ENCODE measurements at regions not wholly inside any gene's neighbourhood (a gene's known extent, or its start where the extent isn't known, plus 50 kb on each side); places are given as distances from the start of the nearest gene placed in this dataset.
"Not testable (repeated sequence)": the region's sequence is repeated elsewhere in the genome, so short reads cannot be mapped to it uniquely, and the experiment has no call there.

DNA sequence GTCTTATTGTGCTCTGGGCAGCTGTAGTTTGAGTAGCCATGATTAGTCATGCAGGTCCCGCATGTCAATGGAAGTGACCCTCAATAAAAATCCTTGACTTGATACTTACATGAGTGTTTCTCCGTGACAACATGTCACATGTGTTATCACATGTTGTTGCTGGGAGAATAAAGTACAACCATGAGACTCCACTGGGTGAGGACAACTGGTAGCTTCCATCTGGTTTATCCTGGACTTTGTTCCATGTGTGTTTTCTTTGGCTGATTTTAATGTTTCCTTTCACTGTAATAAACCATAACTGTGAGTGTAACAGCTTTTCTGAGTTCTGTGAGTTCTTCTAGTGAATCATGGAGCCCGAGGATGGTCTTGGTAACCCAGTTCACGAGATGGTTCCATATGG is 63.1 kb upstream of the NDN start:
- H3K9me3 ChIP-seq (ENCODE audit: insufficient read depth, low read depth, low read length): peaks cover 49% of the 10 kb centered on the region
- no peak overlapping the region for H3K4me3 ChIP-seq (ENCODE audit: low read length)
- no peak overlapping the region for H3K9ac ChIP-seq (ENCODE audit: low read depth, low read length)
- H3K27ac ChIP-seq (ENCODE audit: low read depth, low read length): no peak overlapping the region
- no peaks in the 10 kb centered on the region for H3K27me3 ChIP-seq (ENCODE audit: insufficient read depth, low read length)
- no peaks in the 10 kb centered on the region for H3K4me1 ChIP-seq (ENCODE audit: insufficient read depth, low read length)
- H3K36me3 ChIP-seq (ENCODE audit: insufficient read depth, low read length): no peaks in the 10 kb centered on the region
- 90% methylated on average over 4 of the region's 4 CpGs for WGBS

DNA sequence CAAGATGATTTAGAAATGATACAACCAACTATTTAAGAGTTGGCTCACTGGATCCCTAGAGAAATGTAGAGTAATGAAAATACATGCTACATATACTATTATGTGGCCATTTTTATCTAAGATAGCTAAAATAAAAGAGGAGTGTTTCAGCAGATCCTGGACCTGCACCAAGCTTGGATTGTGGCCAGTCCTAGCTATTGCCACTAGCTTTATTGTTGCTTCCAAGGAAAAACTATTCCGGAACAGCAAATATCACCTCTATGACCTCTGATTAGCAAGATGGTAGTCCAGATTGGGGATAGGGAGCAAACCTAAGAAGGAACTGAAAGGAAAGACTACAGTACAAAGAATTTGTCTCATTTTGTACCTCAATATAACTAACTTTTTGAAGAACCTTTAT is 63.7 kb upstream of the NDN start:
- H3K27me3 ChIP-seq (ENCODE audit: insufficient read depth, low read length): no peaks in the 10 kb centered on the region
- no peak overlapping the region for H3K4me3 ChIP-seq (ENCODE audit: low read length)
- H3K36me3 ChIP-seq (ENCODE audit: insufficient read depth, low read length): no peaks in the 10 kb centered on the region
- no peaks in the 10 kb centered on the region for H3K4me1 ChIP-seq (ENCODE audit: insufficient read depth, low read length)
- H3K27ac ChIP-seq (ENCODE audit: low read depth, low read length): no peak overlapping the region
- 86% methylated on average over 1 of the region's 1 CpG for WGBS
- no peak overlapping the region for H3K9ac ChIP-seq (ENCODE audit: low read depth, low read length)
- H3K9me3 ChIP-seq (ENCODE audit: insufficient read depth, low read depth, low read length): peaks cover 48% of the 10 kb centered on the region

DNA sequence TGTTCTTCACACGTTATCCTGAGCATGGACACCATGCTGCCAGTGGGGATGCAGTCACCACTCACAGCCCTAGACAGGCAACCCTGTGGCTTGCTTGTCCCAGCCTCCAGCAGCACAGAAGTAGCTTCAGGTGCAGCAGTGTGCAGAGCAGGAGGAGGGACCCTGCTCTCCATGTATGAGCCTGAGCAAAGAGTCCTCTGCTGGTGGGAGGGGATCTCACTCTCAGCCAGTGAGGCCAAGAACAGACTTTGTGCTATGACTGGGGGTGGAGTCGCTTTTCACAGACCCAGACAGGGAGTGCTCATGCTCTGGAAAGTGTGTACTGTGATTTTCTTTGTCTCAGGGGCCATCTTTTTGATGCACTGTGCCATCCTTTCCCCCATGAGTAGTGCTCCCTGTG is 66.1 kb upstream of the NDN start:
- WGBS: 65% methylated on average over 2 of the region's 2 CpGs
- H3K27me3 ChIP-seq (ENCODE audit: insufficient read depth, low read length): no peaks in the 10 kb centered on the region
- H3K4me1 ChIP-seq (ENCODE audit: insufficient read depth, low read length): no peaks in the 10 kb centered on the region
- no peak overlapping the region for H3K9ac ChIP-seq (ENCODE audit: low read depth, low read length)
- no peak overlapping the region for H3K4me3 ChIP-seq (ENCODE audit: low read length)
- no peak overlapping the region for H3K27ac ChIP-seq (ENCODE audit: low read depth, low read length)
- H3K36me3 ChIP-seq (ENCODE audit: insufficient read depth, low read length): no peaks in the 10 kb centered on the region
- peaks cover 61% of the 10 kb centered on the region for H3K9me3 ChIP-seq (ENCODE audit: insufficient read depth, low read depth, low read length)

DNA sequence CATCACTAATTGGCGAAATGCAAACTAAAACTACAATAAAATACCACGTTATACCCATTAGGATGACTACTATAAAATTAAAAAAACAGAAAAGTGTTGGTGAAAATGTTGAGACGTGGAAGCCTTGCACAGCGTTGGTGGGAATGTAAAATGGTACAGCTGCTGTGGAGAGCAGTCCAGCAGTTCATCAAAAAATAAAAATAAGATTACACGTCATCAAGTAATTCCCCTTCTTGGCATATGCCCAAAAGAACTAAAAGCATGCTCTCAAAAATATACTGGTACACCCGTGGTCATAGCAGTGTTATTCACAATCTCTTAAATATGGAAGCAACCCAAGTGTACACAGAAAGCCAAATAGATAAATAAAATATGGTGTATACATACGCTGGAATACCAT is 71.8 kb upstream of the NDN start:
- Histone ChIP-seq H3K9me3 (ENCODE audit: insufficient read depth, low read depth, low read length) (peaks cover 53% of the 10 kb centered on the region), H3K4me3 (ENCODE audit: low read length) (no peak overlapping the region), H3K36me3 (ENCODE audit: insufficient read depth, low read length) (no peaks in the 10 kb centered on the region), H3K4me1 (ENCODE audit: insufficient read depth, low read length) (0 out of 2 replicates have a peak, but pooled peaks cover 6% of the 10 kb centered on the region), H3K9ac (ENCODE audit: low read depth, low read length) (no peak overlapping the region), H3K27me3 (ENCODE audit: insufficient read depth, low read length) (no peaks in the 10 kb centered on the region), H3K27ac (ENCODE audit: low read depth, low read length) (no peak overlapping the region)
- 73% methylated on average over 5 of the region's 7 CpGs for WGBS

DNA sequence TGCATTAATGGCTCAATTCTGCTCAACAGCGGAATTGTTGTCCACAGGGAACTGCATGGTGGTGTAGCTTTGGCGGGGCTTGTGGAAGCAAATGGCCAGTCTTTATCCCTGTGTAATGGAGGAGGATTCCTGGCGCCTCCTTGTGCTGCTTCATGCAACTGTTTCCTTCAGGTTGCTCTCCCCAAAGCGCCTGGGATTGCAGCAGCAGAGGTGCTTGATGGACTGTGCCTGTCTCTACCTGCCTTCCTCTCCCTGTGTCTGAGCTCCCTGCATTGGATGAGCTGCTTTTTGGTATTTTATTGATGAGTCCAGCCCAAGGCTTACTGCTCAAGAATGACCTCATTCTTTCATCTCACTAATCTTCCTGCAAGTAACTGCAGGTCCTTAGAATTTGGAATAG is 72.9 kb upstream of the NDN start:
- Histone ChIP-seq H3K9me3 (ENCODE audit: insufficient read depth, low read depth, low read length) (peaks cover 57% of the 10 kb centered on the region), H3K9ac (ENCODE audit: low read depth, low read length) (no peak overlapping the region)
- WGBS: 49% methylated on average over 4 of the region's 4 CpGs

DNA sequence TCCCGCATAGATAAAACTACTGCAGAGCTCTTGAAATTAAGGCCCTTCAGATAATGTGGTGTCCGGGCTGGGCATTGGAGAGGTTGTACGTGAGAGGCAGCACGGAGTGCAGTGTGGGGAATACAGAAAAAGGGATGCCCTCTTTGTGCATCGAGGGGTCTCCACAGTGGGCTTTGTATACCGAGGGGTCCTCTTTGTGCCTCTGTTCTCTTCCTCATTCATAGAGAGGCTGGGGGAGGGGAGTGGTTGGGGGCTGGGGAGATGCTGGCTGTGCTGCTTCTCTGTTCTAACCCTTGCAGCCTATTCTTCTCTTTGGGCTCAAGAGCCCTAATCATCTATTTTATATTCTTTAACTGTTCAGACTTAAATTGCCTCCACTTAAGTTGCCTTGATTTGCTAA is 74.3 kb upstream of the NDN start:
- Histone ChIP-seq H3K27me3 (ENCODE audit: insufficient read depth, low read length) (no peaks in the 10 kb centered on the region), H3K4me1 (ENCODE audit: insufficient read depth, low read length) (0 out of 2 replicates have a peak, but pooled peaks cover 6% of the 10 kb centered on the region), H3K36me3 (ENCODE audit: insufficient read depth, low read length) (no peaks in the 10 kb centered on the region), H3K9me3 (ENCODE audit: insufficient read depth, low read depth, low read length) (peaks cover 59% of the 10 kb centered on the region), H3K27ac (ENCODE audit: low read depth, low read length) (no peak overlapping the region), H3K9ac (ENCODE audit: low read depth, low read length) (no peak overlapping the region), H3K4me3 (ENCODE audit: low read length) (no peak overlapping the region)
- 74% methylated on average over 6 of the region's 6 CpGs for WGBS

More for the DNA sequence above, 72.9 kb upstream of the NDN start:
- H3K4me3 ChIP-seq (ENCODE audit: low read length): no peak overlapping the region
- 0 out of 2 replicates have a peak, but pooled peaks cover 6% of the 10 kb centered on the region for H3K4me1 ChIP-seq (ENCODE audit: insufficient read depth, low read length)
- H3K27me3 ChIP-seq (ENCODE audit: insufficient read depth, low read length): no peaks in the 10 kb centered on the region
- H3K36me3 ChIP-seq (ENCODE audit: insufficient read depth, low read length): no peaks in the 10 kb centered on the region
- no peak overlapping the region for H3K27ac ChIP-seq (ENCODE audit: low read depth, low read length)

DNA sequence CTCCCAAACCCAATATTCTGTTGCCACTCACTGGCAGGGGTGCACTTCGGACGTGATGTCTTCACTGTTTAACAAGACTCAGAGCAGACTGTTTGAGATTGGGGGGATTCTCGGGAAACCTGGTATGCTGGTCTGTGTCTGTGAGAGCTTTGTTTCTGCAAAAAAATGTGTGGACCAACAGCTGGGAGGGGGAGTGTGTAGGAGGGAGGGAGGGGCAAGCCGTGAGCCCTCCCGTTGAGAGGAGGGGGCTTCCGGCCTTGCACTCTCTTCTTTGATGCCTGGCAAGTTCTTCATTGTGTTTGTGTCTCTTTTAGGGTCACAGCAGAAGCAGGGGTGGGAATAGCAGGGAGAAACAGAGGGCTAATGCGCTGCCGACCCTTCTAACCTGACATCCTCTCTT is 74.9 kb upstream of the NDN start:
- Histone ChIP-seq H3K36me3 (ENCODE audit: insufficient read depth, low read length) (no peaks in the 10 kb centered on the region), H3K27me3 (ENCODE audit: insufficient read depth, low read length) (no peaks in the 10 kb centered on the region), H3K9me3 (ENCODE audit: insufficient read depth, low read depth, low read length) (peaks cover 61% of the 10 kb centered on the region), H3K9ac (ENCODE audit: low read depth, low read length) (no peak overlapping the region), H3K4me3 (ENCODE audit: low read length) (no peak overlapping the region), H3K27ac (ENCODE audit: low read depth, low read length) (no peak overlapping the region), H3K4me1 (ENCODE audit: insufficient read depth, low read length) (0 out of 2 replicates have a peak, but pooled peaks cover 6% of the 10 kb centered on the region)
- 73% methylated on average over 8 of the region's 8 CpGs for WGBS

DNA sequence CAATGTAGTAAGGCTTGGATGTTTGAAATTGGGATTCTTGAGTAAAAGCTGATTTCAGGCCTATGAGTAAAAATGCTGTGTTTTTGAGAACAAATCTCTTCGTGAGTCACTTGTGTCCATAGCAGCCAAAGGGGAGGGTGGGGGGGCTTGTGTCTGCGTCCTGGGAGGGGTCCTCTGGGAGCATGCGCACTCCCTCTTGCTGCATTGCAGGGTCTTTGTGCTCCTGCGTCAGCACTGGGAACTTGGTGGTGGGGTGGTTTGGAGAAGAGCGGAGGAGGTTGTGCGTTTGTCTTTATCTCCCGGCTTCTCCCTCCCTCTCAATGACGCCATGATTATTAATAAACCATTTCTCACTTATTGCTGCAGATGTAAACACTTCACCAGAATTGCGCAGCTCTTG is 75.9 kb upstream of the NDN start:
- no peaks in the 10 kb centered on the region for H3K36me3 ChIP-seq (ENCODE audit: insufficient read depth, low read length)
- H3K4me1 ChIP-seq (ENCODE audit: insufficient read depth, low read length): 0 out of 2 replicates have a peak, but pooled peaks cover 6% of the 10 kb centered on the region
- no peak overlapping the region for H3K9ac ChIP-seq (ENCODE audit: low read depth, low read length)
- no peaks in the 10 kb centered on the region for H3K27me3 ChIP-seq (ENCODE audit: insufficient read depth, low read length)
- 95% methylated on average over 9 of the region's 9 CpGs for WGBS
- peaks cover 63% of the 10 kb centered on the region for H3K9me3 ChIP-seq (ENCODE audit: insufficient read depth, low read depth, low read length)
- H3K4me3 ChIP-seq (ENCODE audit: low read length): no peak overlapping the region
- H3K27ac ChIP-seq (ENCODE audit: low read depth, low read length): no peak overlapping the region

DNA sequence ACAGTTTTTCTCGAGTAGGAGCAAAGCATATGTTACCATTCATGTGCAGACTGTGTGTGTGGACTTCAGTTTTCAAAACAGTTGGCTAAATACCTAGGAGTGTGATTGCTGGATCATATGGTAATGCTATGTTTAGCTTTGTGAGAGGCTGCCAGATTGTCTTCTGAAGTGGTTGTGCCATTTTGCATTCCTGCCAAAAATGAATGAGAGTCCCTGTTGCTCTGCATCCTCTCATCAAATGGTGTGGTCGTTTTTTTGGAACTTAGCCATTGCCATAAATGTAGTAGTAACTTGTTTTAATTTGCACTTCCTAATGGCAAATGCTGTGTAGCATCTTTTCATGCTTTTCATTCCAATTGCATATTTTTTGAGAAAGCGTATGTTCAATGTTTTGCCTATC is 77.2 kb upstream of the NDN start:
- 68% methylated on average over 3 of the region's 3 CpGs for WGBS
- 0 out of 2 replicates have a peak, but pooled peaks cover 6% of the 10 kb centered on the region for H3K4me1 ChIP-seq (ENCODE audit: insufficient read depth, low read length)

DNA sequence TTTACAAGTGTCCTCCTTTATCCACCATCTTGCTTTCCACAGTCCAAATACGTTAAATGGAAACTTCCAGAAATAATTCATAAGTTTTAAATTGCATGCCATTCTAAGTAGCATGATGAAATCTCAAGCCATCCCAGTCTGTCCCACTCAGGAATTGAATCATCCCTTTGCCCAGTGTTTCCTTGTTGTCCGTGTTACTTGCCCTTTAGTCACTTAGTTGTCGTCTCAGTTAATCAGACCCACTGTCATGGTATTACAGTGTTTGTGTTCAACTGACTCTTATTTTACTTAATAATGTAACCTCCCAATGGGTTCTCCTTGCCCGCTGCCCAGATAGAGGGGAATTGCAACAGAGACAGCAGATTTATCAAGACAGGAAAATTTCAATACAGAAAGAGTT is 77.6 kb upstream of the NDN start:
- H3K4me3 ChIP-seq (ENCODE audit: low read length): no peak overlapping the region
- no peak overlapping the region for H3K27ac ChIP-seq (ENCODE audit: low read depth, low read length)
- H3K9me3 ChIP-seq (ENCODE audit: insufficient read depth, low read depth, low read length): peaks cover 66% of the 10 kb centered on the region
- WGBS: 90% methylated on average over 4 of the region's 4 CpGs
- no peak overlapping the region for H3K9ac ChIP-seq (ENCODE audit: low read depth, low read length)
- H3K27me3 ChIP-seq (ENCODE audit: insufficient read depth, low read length): no peaks in the 10 kb centered on the region
- no peaks in the 10 kb centered on the region for H3K36me3 ChIP-seq (ENCODE audit: insufficient read depth, low read length)
- H3K4me1 ChIP-seq (ENCODE audit: insufficient read depth, low read length): 0 out of 2 replicates have a peak, but pooled peaks cover 6% of the 10 kb centered on the region

More for the DNA sequence above, 77.2 kb upstream of the NDN start:
- Histone ChIP-seq H3K9ac (ENCODE audit: low read depth, low read length) (no peak overlapping the region), H3K9me3 (ENCODE audit: insufficient read depth, low read depth, low read length) (peaks cover 65% of the 10 kb centered on the region), H3K27me3 (ENCODE audit: insufficient read depth, low read length) (no peaks in the 10 kb centered on the region), H3K36me3 (ENCODE audit: insufficient read depth, low read length) (no peaks in the 10 kb centered on the region), H3K4me3 (ENCODE audit: low read length) (no peak overlapping the region), H3K27ac (ENCODE audit: low read depth, low read length) (no peak overlapping the region)

DNA sequence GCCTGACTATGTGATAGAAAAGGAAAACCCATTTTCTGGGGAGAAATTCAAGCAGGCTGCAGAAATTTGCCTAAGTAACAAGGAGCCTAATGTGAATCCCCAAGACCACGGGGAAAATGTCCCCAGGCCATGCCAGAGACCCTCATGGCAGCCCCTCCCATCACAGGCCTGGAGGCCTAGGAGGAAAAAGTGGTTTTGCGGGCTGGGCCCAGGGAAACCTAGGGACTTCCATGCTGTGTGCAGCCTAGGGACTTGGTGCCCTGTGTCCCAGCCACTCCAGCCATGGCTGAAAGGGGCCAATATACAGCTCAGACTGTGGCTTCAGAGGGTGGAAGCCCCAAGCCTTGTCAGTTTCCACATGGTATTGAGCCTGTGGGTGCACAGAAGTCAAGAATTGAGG is 79.7 kb upstream of the NDN start:
- not testable (repeated sequence) for H3K4me3 ChIP-seq (ENCODE audit: low read length); H3K4me1 ChIP-seq (ENCODE audit: insufficient read depth, low read length); H3K27ac ChIP-seq (ENCODE audit: low read depth, low read length); H3K9ac ChIP-seq (ENCODE audit: low read depth, low read length); H3K36me3 ChIP-seq (ENCODE audit: insufficient read depth, low read length); H3K27me3 ChIP-seq (ENCODE audit: insufficient read depth, low read length)
- peaks cover 74% of the 10 kb centered on the region for H3K9me3 ChIP-seq (ENCODE audit: insufficient read depth, low read depth, low read length)
- WGBS: 73% methylated on average over 2 of the region's 2 CpGs

DNA sequence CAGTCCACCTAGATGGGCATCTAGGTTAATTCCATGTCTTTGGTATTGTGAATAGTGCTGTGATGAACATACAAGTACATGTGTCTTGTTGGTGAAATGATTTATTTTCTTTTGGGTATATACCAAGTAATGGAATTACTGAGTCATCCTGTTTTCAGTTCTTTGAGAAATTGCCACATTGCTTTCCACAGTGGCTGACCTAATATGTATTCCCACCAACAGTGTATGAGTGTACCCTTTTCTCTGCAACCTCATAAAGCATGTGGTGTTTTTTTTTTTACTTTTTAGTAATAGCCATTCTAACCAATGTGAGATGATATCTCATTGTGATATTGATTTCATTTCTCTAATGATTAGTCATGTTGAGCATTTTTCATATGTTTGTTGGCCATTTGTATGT is 86.0 kb upstream of the NDN start:
- peaks cover 63% of the 10 kb centered on the region for H3K9me3 ChIP-seq (ENCODE audit: insufficient read depth, low read depth, low read length)
- H3K36me3 ChIP-seq (ENCODE audit: insufficient read depth, low read length): no peaks in the 10 kb centered on the region
- H3K4me1 ChIP-seq (ENCODE audit: insufficient read depth, low read length): no peaks in the 10 kb centered on the region
- H3K27me3 ChIP-seq (ENCODE audit: insufficient read depth, low read length): no peaks in the 10 kb centered on the region
- no peak overlapping the region for H3K4me3 ChIP-seq (ENCODE audit: low read length)
- no peak overlapping the region for H3K27ac ChIP-seq (ENCODE audit: low read depth, low read length)
- H3K9ac ChIP-seq (ENCODE audit: low read depth, low read length): no peak overlapping the region

Measured in HUES64 (cell line).